ENCODE measurements at regions not wholly inside any gene's neighbourhood (a gene's known extent, or its start where the extent isn't known, plus 50 kb on each side); places are given as distances from the start of the nearest gene placed in this dataset.

GRCh38 chr2:59741840-59742239 lies 811.6 kb downstream of the BCL11A start:
- no peak for TF ChIP-seq CTCF (IDR thresholded peaks at IDR 0.05)
- no peak for TF ChIP-seq POLR2A (IDR thresholded peaks at IDR 0.05)
